ENCODE measurements at regions not wholly inside any gene's neighbourhood (a gene's known extent, or its start where the extent isn't known, plus 50 kb on each side); places are given as distances from the start of the nearest gene placed in this dataset.

DNA sequence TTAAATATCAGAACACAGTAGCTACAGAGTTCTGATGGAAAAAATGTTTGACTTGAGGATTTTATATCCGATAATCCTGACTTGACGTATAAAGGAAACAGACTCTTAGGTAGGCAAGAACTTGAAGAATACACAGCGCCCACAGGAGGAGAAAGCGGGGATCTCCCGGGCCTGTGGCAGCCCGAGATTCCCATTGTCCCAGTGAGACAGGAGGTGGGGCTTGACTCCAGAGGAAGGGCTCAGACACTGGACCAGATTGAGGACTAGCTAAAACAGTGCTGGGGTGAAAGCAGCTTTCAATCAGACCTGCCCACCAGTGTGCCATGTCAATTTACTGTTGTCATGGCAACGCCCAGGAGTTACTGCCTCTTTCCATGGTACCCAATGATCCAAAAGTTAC is 51.1 kb upstream of the C14orf180 start:
- Histone ChIP-seq H3K4me2 (no peak overlapping the region), H3K27ac (no peak overlapping the region), H3K4me1 (no peaks in the 10 kb centered on the region), H3K9me3 (peaks cover 12% of the 10 kb centered on the region; the same call in 2 of the 3 replicates), H3K4me3 (no peak overlapping the region)
- 10% methylated on average over 7 of the region's 7 CpGs for WGBS (ENCODE audit: missing lambda C conversion rate)
- ChIA-PET POLR2A (no interaction called here), CTCF (interaction anchor here (1.6 kb wide), 1 partner anchor 36 kb away, joined by 3 read pairs; no protein-coding TSS in a partner anchor)
- TF ChIP-seq EP300 (IDR thresholded peaks at IDR 0.05) (no peak), HDAC2 (IDR thresholded peaks at IDR 0.05) (no peak), KDM5A (IDR thresholded peaks at IDR 0.05) (no peak), ZFP36 (IDR thresholded peaks at IDR 0.05; ENCODE audit: borderline replicate concordance, partially characterized antibody) (no peak), CEBPB (IDR thresholded peaks at IDR 0.05) (no peak), ZNF302 (CRISPR knock-in tag; IDR thresholded peaks at IDR 0.05) (no peak), ZC3H11A (IDR thresholded peaks at IDR 0.05) (no peak)
- TF ChIP-seq, protein P1, sequence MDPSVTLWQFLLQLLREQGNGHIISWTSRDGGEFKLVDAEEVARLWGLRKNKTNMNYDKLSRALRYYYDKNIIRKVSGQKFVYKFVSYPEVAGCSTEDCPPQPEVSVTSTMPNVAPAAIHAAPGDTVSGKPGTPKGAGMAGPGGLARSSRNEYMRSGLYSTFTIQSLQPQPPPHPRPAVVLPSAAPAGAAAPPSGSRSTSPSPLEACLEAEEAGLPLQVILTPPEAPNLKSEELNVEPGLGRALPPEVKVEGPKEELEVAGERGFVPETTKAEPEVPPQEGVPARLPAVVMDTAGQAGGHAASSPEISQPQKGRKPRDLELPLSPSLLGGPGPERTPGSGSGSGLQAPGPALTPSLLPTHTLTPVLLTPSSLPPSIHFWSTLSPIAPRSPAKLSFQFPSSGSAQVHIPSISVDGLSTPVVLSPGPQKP (IDR thresholded peaks at IDR 0.05; ENCODE audit: low read depth, low read length), result no peak
- FAIRE-seq (no peak), DNase-seq (ENCODE audit: low read depth in 1 of 2, low spot score in 1 of 2) (no peak), ATAC-seq (no peak)

Small RNAs in the stretch of these regions (small RNA-seq; reads per million reads assigned to genes)
- 0 reads per million in 6 experiments for gene RNU6-684P

Data from A549 (cell line).